ENCODE measurements at regions not wholly inside any gene's neighbourhood (a gene's known extent, or its start where the extent isn't known, plus 50 kb on each side); places are given as distances from the start of the nearest gene placed in this dataset.

- Histone ChIP-seq H3K27ac (no peak overlapping the region), H3K27me3 (no peaks in the 10 kb centered on the region), H3K4me3 (no peak overlapping the region), H3K9me3 (no peaks in the 10 kb centered on the region), H3K4me1 (no peaks in the 10 kb centered on the region), H3K36me3 (no peaks in the 10 kb centered on the region)
- no peak for DNase-seq
- TF ChIP-seq POLR2A (IDR thresholded peaks at IDR 0.05): no peak
- TF ChIP-seq, protein P1, sequence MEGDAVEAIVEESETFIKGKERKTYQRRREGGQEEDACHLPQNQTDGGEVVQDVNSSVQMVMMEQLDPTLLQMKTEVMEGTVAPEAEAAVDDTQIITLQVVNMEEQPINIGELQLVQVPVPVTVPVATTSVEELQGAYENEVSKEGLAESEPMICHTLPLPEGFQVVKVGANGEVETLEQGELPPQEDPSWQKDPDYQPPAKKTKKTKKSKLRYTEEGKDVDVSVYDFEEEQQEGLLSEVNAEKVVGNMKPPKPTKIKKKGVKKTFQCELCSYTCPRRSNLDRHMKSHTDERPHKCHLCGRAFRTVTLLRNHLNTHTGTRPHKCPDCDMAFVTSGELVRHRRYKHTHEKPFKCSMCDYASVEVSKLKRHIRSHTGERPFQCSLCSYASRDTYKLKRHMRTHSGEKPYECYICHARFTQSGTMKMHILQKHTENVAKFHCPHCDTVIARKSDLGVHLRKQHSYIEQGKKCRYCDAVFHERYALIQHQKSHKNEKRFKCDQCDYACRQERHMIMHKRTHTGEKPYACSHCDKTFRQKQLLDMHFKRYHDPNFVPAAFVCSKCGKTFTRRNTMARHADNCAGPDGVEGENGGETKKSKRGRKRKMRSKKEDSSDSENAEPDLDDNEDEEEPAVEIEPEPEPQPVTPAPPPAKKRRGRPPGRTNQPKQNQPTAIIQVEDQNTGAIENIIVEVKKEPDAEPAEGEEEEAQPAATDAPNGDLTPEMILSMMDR (IDR thresholded peaks at IDR 0.05): no peak
Measured at GRCh38 chr5:73312872-73313510, 135.6 kb downstream of the FOXD1 start.

DNA sequence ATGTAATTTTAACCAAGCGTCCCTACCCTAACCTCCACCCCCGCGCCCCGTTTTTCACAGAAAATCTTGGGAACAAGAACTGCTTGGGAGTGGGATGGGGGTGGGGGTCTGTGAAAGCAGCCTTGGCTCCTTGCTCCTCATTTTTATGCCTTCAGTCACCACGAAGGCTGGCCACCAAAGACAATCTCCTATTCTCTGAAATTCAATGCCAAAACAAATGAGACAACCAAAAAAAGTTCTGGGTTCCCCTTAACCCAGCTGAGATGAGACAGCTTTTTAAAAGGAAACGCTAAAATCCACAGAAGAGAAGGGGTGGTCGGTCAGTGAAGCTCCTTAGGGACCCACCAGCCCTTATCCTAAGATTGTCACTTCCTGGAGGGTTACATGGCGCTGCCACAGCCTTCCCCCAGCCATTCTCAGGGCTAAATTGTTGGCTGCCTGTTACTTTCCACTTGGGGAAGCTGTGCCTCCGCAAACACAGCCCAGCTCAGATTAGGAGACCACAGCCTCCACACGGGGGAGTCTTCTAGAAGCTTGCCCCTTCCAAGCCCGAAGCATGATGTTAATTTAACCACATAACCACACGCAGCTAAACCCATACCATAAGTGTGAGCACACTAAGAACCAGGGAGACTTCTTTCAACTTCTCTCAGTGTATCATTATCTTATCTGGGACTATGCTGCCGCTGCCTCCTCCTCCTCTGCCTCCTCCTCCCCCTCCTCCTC, 136.3 kb downstream of the FOXD1 start:
- DNase-seq: peak in 1 of 3 donors; percentile 71
- Histone ChIP-seq H3K4me3 (no peak overlapping the region), H3K9me3 (no peaks in the 10 kb centered on the region), H3K36me3 (no peaks in the 10 kb centered on the region), H3K27me3 (no peaks in the 10 kb centered on the region), H3K27ac (no peak overlapping the region), H3K4me1 (no peaks in the 10 kb centered on the region)
- TF ChIP-seq, protein P1 (IDR thresholded peaks at IDR 0.05): peak in 2 of 6 experiments; percentile 24 to 27
- TF ChIP-seq POLR2A (IDR thresholded peaks at IDR 0.05): no peak

DNA sequence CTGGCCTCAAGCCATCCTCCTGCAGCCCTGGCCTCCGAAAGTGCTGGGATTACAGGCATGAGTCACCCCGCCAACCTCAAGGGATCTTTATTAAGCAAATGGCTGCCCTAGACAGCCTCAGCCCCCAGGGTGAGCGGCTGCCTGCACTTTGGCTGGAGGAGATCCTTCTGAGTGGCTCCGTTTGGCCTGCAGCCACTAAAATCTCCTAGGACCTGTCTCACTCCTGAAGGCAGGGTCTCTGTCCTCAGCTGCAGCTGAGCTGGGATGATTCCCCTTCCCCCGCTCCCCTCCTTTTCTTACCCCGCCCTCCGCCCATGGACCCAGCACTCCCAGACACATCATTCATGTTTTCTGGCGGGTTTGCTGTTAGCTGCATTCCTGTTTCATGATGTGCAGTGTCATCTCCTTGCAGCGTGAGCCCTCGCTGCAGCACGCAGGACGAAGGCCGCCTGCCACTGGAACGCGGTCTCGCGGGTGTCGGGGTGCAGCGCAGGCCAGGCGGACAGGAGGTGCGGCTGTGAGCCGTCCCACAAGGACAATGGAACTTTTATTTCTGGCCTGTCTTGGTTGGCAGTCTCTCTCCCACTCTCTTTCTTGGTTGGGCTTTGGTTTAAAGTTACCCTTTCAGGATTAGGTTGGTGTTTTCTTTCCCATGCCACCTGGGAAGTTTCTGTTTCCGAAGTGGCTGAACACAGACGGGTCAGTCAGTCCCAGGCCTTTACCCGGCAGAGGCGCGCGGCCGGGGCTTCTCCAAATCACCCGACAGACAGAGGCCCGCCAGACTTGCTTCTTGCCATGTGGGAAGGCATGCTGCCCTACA, 137.1 kb downstream of the FOXD1 start:
- no peaks in the 10 kb centered on the region for H3K27me3 ChIP-seq
- no peak for DNase-seq
- H3K4me1 ChIP-seq: no peaks in the 10 kb centered on the region
- no peak overlapping the region for H3K27ac ChIP-seq
- H3K9me3 ChIP-seq: no peaks in the 10 kb centered on the region
- H3K4me3 ChIP-seq: no peak overlapping the region
- H3K36me3 ChIP-seq: no peaks in the 10 kb centered on the region
- TF ChIP-seq POLR2A (IDR thresholded peaks at IDR 0.05): no peak
- TF ChIP-seq, protein P1 (IDR thresholded peaks at IDR 0.05): no peak

- Histone ChIP-seq H3K27me3 (peaks cover 0 to 9% of the 10 kb centered on the region in 2 donors), H3K4me3 (no peak overlapping the region), H3K9me3 (no peaks in the 10 kb centered on the region), H3K36me3 (no peaks in the 10 kb centered on the region), H3K4me1 (peaks cover 0 to 9% (median 0%) of the 10 kb centered on the region in 4 donors), H3K27ac (no peak overlapping the region)
- no peak for DNase-seq
- TF ChIP-seq POLR2A (IDR thresholded peaks at IDR 0.05): no peak
- TF ChIP-seq, protein P1 (IDR thresholded peaks at IDR 0.05): no peak
Measured at GRCh38 chr5:73307645-73308355, 134.8 kb downstream of the TMEM174 start.

- H3K4me1 ChIP-seq: peaks cover 0 to 10% (median 0%) of the 10 kb centered on the region in 4 donors
- no peaks in the 10 kb centered on the region for H3K9me3 ChIP-seq
- TF ChIP-seq POLR2A (IDR thresholded peaks at IDR 0.05): no peak
- TF ChIP-seq, protein P1 (IDR thresholded peaks at IDR 0.05): no peak
- H3K27ac ChIP-seq: no peak overlapping the region
- no peaks in the 10 kb centered on the region for H3K36me3 ChIP-seq
- peaks cover 0 to 17% of the 10 kb centered on the region in 2 donors for H3K27me3 ChIP-seq
- DNase-seq: no peak
- no peak overlapping the region for H3K4me3 ChIP-seq
Measured at GRCh38 chr5:73306741-73307275, 133.8 kb downstream of the TMEM174 start.

Measured in Peyer's patch (tissue), 4 donors.